ENCODE measurements at regions not wholly inside any gene's neighbourhood (a gene's known extent, or its start where the extent isn't known, plus 50 kb on each side); places are given as distances from the start of the nearest gene placed in this dataset.

GRCh38 chr19:34088292-34088691 is 84.0 kb upstream of the LSM14A start:
- no peak for DNase-seq (ENCODE audit: low spot score)
- Histone ChIP-seq H3K4me1 (ENCODE audit: insufficient read depth) (peaks cover 21% of the 10 kb centered on the region), H4K20me1 (replicated peaks; ENCODE audit: insufficient read depth) (no peaks in the 10 kb centered on the region), H3K36me3 (ENCODE audit: insufficient read depth) (no peaks in the 10 kb centered on the region), H3K79me2 (replicated peaks; ENCODE audit: insufficient read depth) (no peaks in the 10 kb centered on the region), H3K4me2 (no peak overlapping the region), H3K4me3 (no peak overlapping the region), H3K27me3 (ENCODE audit: insufficient read depth) (no peaks in the 10 kb centered on the region), H3F3A (replicated peaks; ENCODE audit: low read depth) (peaks cover 9% of the 10 kb centered on the region; the same call in 1 of the 2 replicates), H2AFZ (no peak overlapping the region), H3K27ac (ENCODE audit: low read depth) (no peak overlapping the region), H3K9me2 (ENCODE audit: insufficient read depth) (peaks cover 3% of the 10 kb centered on the region; the same call in 1 of the 2 replicates)
- Mint-ChIP-seq H3K36me3 (ENCODE audit: low read depth) (peaks cover 6% of the 10 kb centered on the region), H3K4me1 (peaks cover 16% of the 10 kb centered on the region), H3K27me3 (ENCODE audit: insufficient read depth, low read depth, poor library complexity) (peaks cover 12% of the 10 kb centered on the region), H3K4me3 (no peak overlapping the region; the same call in 2 of the 3 replicates), H3K9me3 (peaks cover 12% of the 10 kb centered on the region; the same call in 2 of the 3 replicates), H3K27ac (no peak overlapping the region)
- TF ChIP-seq ZNF331 (CRISPR knock-in tag; IDR thresholded peaks at IDR 0.05; ENCODE audit: low read depth) (no peak), NANOG (IDR thresholded peaks at IDR 0.05; ENCODE audit: borderline replicate concordance) (no peak)
- ATAC-seq: no peak

DNA sequence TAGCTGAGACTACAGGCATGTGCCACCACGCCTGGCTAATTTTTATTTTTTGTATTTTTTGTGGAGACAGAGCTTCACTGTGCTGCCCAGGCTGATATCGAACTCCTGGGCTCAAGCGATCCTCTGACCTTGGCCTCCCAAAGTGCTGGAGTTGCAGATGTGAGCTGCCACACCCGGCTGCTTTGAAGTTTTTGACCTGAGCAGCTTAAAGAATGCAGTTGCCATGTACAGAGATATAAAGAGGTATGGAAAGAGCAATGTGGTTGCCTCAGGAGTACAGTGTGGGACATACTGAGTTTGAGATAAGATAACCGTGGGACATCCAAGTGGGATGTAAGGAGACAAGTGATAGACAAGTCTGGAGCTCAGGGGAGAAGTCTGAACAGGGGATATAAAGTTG is 82.7 kb upstream of the LSM14A start:
- H3K9me2 ChIP-seq (ENCODE audit: insufficient read depth): peaks cover 3% of the 10 kb centered on the region; the same call in 1 of the 2 replicates
- H3K4me1 ChIP-seq (ENCODE audit: insufficient read depth): peaks cover 15% of the 10 kb centered on the region
- H3F3A ChIP-seq (replicated peaks; ENCODE audit: low read depth): peaks cover 8% of the 10 kb centered on the region; the same call in 1 of the 2 replicates
- DNase-seq (ENCODE audit: low spot score): no peak
- H3K27ac ChIP-seq (ENCODE audit: low read depth): no peak overlapping the region
- no peaks in the 10 kb centered on the region for H4K20me1 ChIP-seq (replicated peaks; ENCODE audit: insufficient read depth)
- Mint-ChIP-seq H3K4me3 (no peak overlapping the region), H3K9me3 (peaks cover 12% of the 10 kb centered on the region; the same call in 2 of the 3 replicates), H3K4me1 (peaks cover 14% of the 10 kb centered on the region), H3K27me3 (ENCODE audit: insufficient read depth, low read depth, poor library complexity) (peaks cover 12% of the 10 kb centered on the region), H3K36me3 (ENCODE audit: low read depth) (peaks cover 6% of the 10 kb centered on the region), H3K27ac (no peak overlapping the region)
- no peak overlapping the region for H3K4me2 ChIP-seq
- H2AFZ ChIP-seq: no peak overlapping the region
- H3K27me3 ChIP-seq (ENCODE audit: insufficient read depth): no peaks in the 10 kb centered on the region
- no peak for ATAC-seq
- no peaks in the 10 kb centered on the region for H3K36me3 ChIP-seq (ENCODE audit: insufficient read depth)
- no peak overlapping the region for H3K4me3 ChIP-seq
- no peaks in the 10 kb centered on the region for H3K79me2 ChIP-seq (replicated peaks; ENCODE audit: insufficient read depth)
- TF ChIP-seq, protein P1, sequence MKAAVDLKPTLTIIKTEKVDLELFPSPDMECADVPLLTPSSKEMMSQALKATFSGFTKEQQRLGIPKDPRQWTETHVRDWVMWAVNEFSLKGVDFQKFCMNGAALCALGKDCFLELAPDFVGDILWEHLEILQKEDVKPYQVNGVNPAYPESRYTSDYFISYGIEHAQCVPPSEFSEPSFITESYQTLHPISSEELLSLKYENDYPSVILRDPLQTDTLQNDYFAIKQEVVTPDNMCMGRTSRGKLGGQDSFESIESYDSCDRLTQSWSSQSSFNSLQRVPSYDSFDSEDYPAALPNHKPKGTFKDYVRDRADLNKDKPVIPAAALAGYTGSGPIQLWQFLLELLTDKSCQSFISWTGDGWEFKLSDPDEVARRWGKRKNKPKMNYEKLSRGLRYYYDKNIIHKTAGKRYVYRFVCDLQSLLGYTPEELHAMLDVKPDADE (IDR thresholded peaks at IDR 0.05): no peak
- TF ChIP-seq, protein P2, sequence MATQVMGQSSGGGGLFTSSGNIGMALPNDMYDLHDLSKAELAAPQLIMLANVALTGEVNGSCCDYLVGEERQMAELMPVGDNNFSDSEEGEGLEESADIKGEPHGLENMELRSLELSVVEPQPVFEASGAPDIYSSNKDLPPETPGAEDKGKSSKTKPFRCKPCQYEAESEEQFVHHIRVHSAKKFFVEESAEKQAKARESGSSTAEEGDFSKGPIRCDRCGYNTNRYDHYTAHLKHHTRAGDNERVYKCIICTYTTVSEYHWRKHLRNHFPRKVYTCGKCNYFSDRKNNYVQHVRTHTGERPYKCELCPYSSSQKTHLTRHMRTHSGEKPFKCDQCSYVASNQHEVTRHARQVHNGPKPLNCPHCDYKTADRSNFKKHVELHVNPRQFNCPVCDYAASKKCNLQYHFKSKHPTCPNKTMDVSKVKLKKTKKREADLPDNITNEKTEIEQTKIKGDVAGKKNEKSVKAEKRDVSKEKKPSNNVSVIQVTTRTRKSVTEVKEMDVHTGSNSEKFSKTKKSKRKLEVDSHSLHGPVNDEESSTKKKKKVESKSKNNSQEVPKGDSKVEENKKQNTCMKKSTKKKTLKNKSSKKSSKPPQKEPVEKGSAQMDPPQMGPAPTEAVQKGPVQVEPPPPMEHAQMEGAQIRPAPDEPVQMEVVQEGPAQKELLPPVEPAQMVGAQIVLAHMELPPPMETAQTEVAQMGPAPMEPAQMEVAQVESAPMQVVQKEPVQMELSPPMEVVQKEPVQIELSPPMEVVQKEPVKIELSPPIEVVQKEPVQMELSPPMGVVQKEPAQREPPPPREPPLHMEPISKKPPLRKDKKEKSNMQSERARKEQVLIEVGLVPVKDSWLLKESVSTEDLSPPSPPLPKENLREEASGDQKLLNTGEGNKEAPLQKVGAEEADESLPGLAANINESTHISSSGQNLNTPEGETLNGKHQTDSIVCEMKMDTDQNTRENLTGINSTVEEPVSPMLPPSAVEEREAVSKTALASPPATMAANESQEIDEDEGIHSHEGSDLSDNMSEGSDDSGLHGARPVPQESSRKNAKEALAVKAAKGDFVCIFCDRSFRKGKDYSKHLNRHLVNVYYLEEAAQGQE (IDR thresholded peaks at IDR 0.05; ENCODE audit: unreplicated experiment): no peak
- TF ChIP-seq POLR2AphosphoS5 (IDR thresholded peaks at IDR 0.05; ENCODE audit: low read depth) (no peak), CREB1 (CRISPR knock-in tag; IDR thresholded peaks at IDR 0.05; ENCODE audit: low read depth) (no peak), ZNF114 (CRISPR knock-in tag; IDR thresholded peaks at IDR 0.05) (no peak), ZNF331 (CRISPR knock-in tag; IDR thresholded peaks at IDR 0.05; ENCODE audit: low read depth) (no peak), JUNB (IDR thresholded peaks at IDR 0.05; ENCODE audit: unreplicated experiment) (no peak), ZNF462 (CRISPR knock-in tag; IDR thresholded peaks at IDR 0.05) (no peak)
- TF ChIP-seq, protein P3, sequence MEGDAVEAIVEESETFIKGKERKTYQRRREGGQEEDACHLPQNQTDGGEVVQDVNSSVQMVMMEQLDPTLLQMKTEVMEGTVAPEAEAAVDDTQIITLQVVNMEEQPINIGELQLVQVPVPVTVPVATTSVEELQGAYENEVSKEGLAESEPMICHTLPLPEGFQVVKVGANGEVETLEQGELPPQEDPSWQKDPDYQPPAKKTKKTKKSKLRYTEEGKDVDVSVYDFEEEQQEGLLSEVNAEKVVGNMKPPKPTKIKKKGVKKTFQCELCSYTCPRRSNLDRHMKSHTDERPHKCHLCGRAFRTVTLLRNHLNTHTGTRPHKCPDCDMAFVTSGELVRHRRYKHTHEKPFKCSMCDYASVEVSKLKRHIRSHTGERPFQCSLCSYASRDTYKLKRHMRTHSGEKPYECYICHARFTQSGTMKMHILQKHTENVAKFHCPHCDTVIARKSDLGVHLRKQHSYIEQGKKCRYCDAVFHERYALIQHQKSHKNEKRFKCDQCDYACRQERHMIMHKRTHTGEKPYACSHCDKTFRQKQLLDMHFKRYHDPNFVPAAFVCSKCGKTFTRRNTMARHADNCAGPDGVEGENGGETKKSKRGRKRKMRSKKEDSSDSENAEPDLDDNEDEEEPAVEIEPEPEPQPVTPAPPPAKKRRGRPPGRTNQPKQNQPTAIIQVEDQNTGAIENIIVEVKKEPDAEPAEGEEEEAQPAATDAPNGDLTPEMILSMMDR (conservative IDR thresholded peaks at IDR 0.05; ENCODE audit: low read depth in 2 of 2): no peak

Data from GM23338 (cell line).